ENCODE measurements at regions not wholly inside any gene's neighbourhood (a gene's known extent, or its start where the extent isn't known, plus 50 kb on each side); places are given as distances from the start of the nearest gene placed in this dataset.

GRCh38 chr5:67363180-67363709 lies 166.6 kb upstream of the CD180 start:
- H2BK120ac ChIP-seq (ENCODE audit: low read depth, low read length, poor library complexity, severe bottlenecking), result no peak overlapping the region
- H3K27ac ChIP-seq (ENCODE audit: insufficient read length, low read depth, low read length), result no peak overlapping the region
- no peaks in the 10 kb centered on the region for H3K79me2 ChIP-seq (ENCODE audit: insufficient read depth, low read length)
- Mint-ChIP-seq H3K27me3 (ENCODE audit: low read depth) (no peaks in the 10 kb centered on the region), H3K9me3 (no peaks in the 10 kb centered on the region; a peak in 1 of 5 replicates), H3K4me3 (no peak overlapping the region), H3K36me3 (ENCODE audit: insufficient read depth in 1 of 3, low read depth in 3 of 3) (no peaks in the 10 kb centered on the region), H3K27ac (no peak overlapping the region), H3K4me1 (peaks cover 2 to 4% of the 10 kb centered on the region in 2 experiments; a peak in 2 of 4 replicates)
- no peak overlapping the region for H2BK20ac ChIP-seq (ENCODE audit: low read depth, low read length, poor library complexity, severe bottlenecking)
- H4K91ac ChIP-seq (ENCODE audit: insufficient read length, low read depth, low read length), result no peak overlapping the region
- H2BK5ac ChIP-seq (ENCODE audit: insufficient read length, low read length), result no peak overlapping the region
- no peak overlapping the region for H4K5ac ChIP-seq (ENCODE audit: insufficient read length, low read depth, low read length)
- no peak overlapping the region for H3K18ac ChIP-seq (ENCODE audit: insufficient read length, low read depth, low read length)
- no peak overlapping the region for H3K56ac ChIP-seq (ENCODE audit: insufficient read length, low read depth, low read length)
- H4K8ac ChIP-seq (replicated peaks; ENCODE audit: insufficient read length, low read depth, low read length), result no peak overlapping the region
- H3K9me3 ChIP-seq (ENCODE audit: control insufficient read depth, low read depth, low read length), result no peaks in the 10 kb centered on the region
- H3K23me2 ChIP-seq (ENCODE audit: insufficient read length, low read depth, low read length, poor library complexity, severe bottlenecking), result no peaks in the 10 kb centered on the region
- H3T11ph ChIP-seq (ENCODE audit: low read length), result no peak overlapping the region
- H2BK12ac ChIP-seq (ENCODE audit: insufficient read length, low read depth, low read length), result no peak overlapping the region
- no peaks in the 10 kb centered on the region for H3K27me3 ChIP-seq (ENCODE audit: insufficient read depth, low read length)
- no peak overlapping the region for H2AFZ ChIP-seq (ENCODE audit: low read length)
- H3K4me1 ChIP-seq (ENCODE audit: insufficient read depth, low read length), result no peaks in the 10 kb centered on the region
- H2BK15ac ChIP-seq (ENCODE audit: low read depth, low read length), result no peak overlapping the region
- H3K23ac ChIP-seq (ENCODE audit: insufficient read length, low read depth, low read length), result no peak overlapping the region
- no peak overlapping the region for H3K9ac ChIP-seq (ENCODE audit: extremely low read depth, insufficient read length, low read length)
- no peak for DNase-seq
- no peak for TF ChIP-seq CTCF (conservative IDR thresholded peaks at IDR 0.05)
- no peaks in the 10 kb centered on the region for H4K20me1 ChIP-seq (ENCODE audit: control insufficient read depth, insufficient read depth, insufficient read length)
- H3K79me1 ChIP-seq (ENCODE audit: insufficient read depth, low read depth, low read length, poor library complexity, severe bottlenecking), result no peaks in the 10 kb centered on the region
- no peak overlapping the region for H3K14ac ChIP-seq (ENCODE audit: insufficient read depth, low read length)
- no peak overlapping the region for H2AK5ac ChIP-seq (ENCODE audit: insufficient read length, low read length)
- no CpG with 5 or more reads among the region's 5 CpGs for WGBS (ENCODE audit: extremely low coverage, insufficient read length, low lambda C conversion rate)
- H3K4me2 ChIP-seq (ENCODE audit: insufficient read depth, insufficient read length, low read length), result no peak overlapping the region
- no peak overlapping the region for H3K4ac ChIP-seq (ENCODE audit: low read depth, low read length)
